Hepatocyte (in vitro differentiated cells): ENCODE measurements at regions not wholly inside any gene's neighbourhood (a gene's known extent, or its start where the extent isn't known, plus 50 kb on each side); places are given as distances from the start of the nearest gene placed in this dataset.

Experiments
- CTCF ChIP-seq: fragments of 200-600 bp; sonication (generic); IDR thresholded peaks from 2 replicates; pipeline ENCODE4 v1.5.1; 2016; ENCODE audit warnings: antibody characterized with exemption, mild to moderate bottlenecking; ENCODE audit not compliant: poor library complexity
- EZH2 ChIP-seq: fragments of 200-600 bp; sonication (generic); IDR thresholded peaks from 2 replicates; pipeline ENCODE4 v1.6.1; 2016; ENCODE audit warnings: antibody characterized with exemption, mild to moderate bottlenecking, borderline replicate concordance
- EZH2phosphoT487 ChIP-seq: fragments of 200-600 bp; sonication (generic); IDR thresholded peaks from one replicate; pipeline ENCODE4 v1.6.1; 2018; ENCODE audit warnings: antibody characterized with exemption, mild to moderate bottlenecking, low read depth, moderate library complexity; ENCODE audit not compliant: unreplicated experiment, severe bottlenecking

GRCh38 chr3:181402347-181402746 lies 309.4 kb upstream of the SOX2 start:
- no peak for TF ChIP-seq CTCF
- no peak for TF ChIP-seq EZH2
- no peak for TF ChIP-seq EZH2phosphoT487
